H1 (cell line): ENCODE measurements at regions not wholly inside any gene's neighbourhood (a gene's known extent, or its start where the extent isn't known, plus 50 kb on each side); places are given as distances from the start of the nearest gene placed in this dataset.

ENCODE experiments used
- CTCF ChIA-PET: fragments of 300-600 bp; sonication (Branson Sonifier 250); formaldehyde crosslinking; loops from one replicate; lab custom pipeline; 2021; ENCODE audit not compliant: partially characterized antibody; lab: Charles Lee
- POLR2A ChIA-PET: fragments of 300-600 bp; sonication (Branson Sonifier 250); formaldehyde crosslinking; loops from one replicate; lab custom pipeline; 2021; ENCODE audit warnings: inconsistent platforms; ENCODE audit not compliant: partially characterized antibody; lab: Charles Lee
- DNase-seq, 2 experiments: peaks; one replicate each; pipeline versions ENCODE4 v3.0.0 to v3.0.0-alpha.2; 2010 to 2022; ENCODE audit warnings: low spot score in 2 of 2, low read depth in 1 of 2, mixed read lengths in 1 of 2
- FAIRE-seq: peaks from 2 replicates; lab custom pipeline; 2011; peaks lifted over from hg19 to GRCh38; lab: Jason Lieb, UNC
- H2AFZ ChIP-seq: 2 replicates; pipeline ENCODE4 v1.8.1; 2012; ENCODE audit warnings: low read length, inconsistent platforms
- H2AK5ac ChIP-seq: 2 replicates; pipeline ENCODE4 v1.6.1; 2013; ENCODE audit warnings: low read depth, low read length
- H2BK120ac ChIP-seq: replicated peaks from 2 replicates; pipeline ENCODE3; 2013; ENCODE audit warnings: low read depth, low read length, inconsistent platforms
- H2BK12ac ChIP-seq: 2 replicates; pipeline ENCODE4 v1.6.1; 2013; ENCODE audit warnings: low read depth, low read length
- H2BK15ac ChIP-seq: 2 replicates; pipeline ENCODE4 v1.6.1; 2013; ENCODE audit warnings: low read length
- H2BK20ac ChIP-seq: 2 replicates; pipeline ENCODE4 v1.6.1; 2013; ENCODE audit warnings: low read length
- H2BK5ac ChIP-seq: 2 replicates; pipeline ENCODE4 v1.6.1; 2013; ENCODE audit warnings: low read depth, low read length
- H3K14ac ChIP-seq: 2 replicates; pipeline ENCODE4 v1.6.1; 2013; ENCODE audit warnings: inconsistent platforms; ENCODE audit not compliant: insufficient read length
- H3K18ac ChIP-seq: 2 replicates; pipeline ENCODE4 v1.6.1; 2013; ENCODE audit warnings: low read length; ENCODE audit errors: extremely low read depth
- H3K23ac ChIP-seq: 2 replicates; pipeline ENCODE4 v1.6.1; 2013; ENCODE audit warnings: inconsistent platforms; ENCODE audit not compliant: insufficient read length
- H3K23me2 ChIP-seq: 2 replicates; pipeline ENCODE4 v1.6.1; 2013; ENCODE audit warnings: low read depth, low read length
- H3K27ac ChIP-seq: 2 replicates; pipeline ENCODE4 v1.6.1; 2011; ENCODE audit warnings: low read depth, low read length, inconsistent platforms
- H3K27me3 ChIP-seq, 4 experiments: replicated peaks in 1 of 4; 1 replicate in 1 of 4; 2 replicates in 3 of 4; pipeline versions ENCODE4 v1.6.1 to v1.8.1; 2011 to 2013; ENCODE audit warnings: low read length in 3 of 4, mild to moderate bottlenecking in 3 of 4, inconsistent platforms in 2 of 4, mixed read lengths in 2 of 4, moderate library complexity in 1 of 4; ENCODE audit not compliant: control insufficient read depth in 3 of 4, insufficient read depth in 3 of 4; ENCODE audit errors: extremely low read depth in 1 of 4
- H3K36me3 ChIP-seq, 4 experiments: 2 replicates each; pipeline versions ENCODE4 v1.6.1 to v1.8.1; 2011 to 2013; ENCODE audit warnings: mild to moderate bottlenecking in 4 of 4, low read length in 3 of 4, moderate library complexity in 2 of 4, control low read depth in 1 of 4, inconsistent platforms in 1 of 4; ENCODE audit not compliant: insufficient read depth in 4 of 4, control insufficient read depth in 2 of 4
- H3K4ac ChIP-seq: replicated peaks from 2 replicates; pipeline ENCODE3; 2013; ENCODE audit warnings: low read length, low read depth, mixed read lengths, inconsistent platforms; ENCODE audit not compliant: insufficient read length
- H3K4me1 ChIP-seq, 4 experiments: replicated peaks in 1 of 4; 1 replicate in 1 of 4; 2 replicates in 3 of 4; pipeline versions ENCODE4 v1.6.1 to v1.8.1; 2011 to 2013; ENCODE audit warnings: low read length in 3 of 4, inconsistent platforms in 2 of 4, mixed read lengths in 1 of 4; ENCODE audit not compliant: insufficient read depth in 4 of 4, control insufficient read depth in 3 of 4
- H3K4me2 ChIP-seq, 2 experiments: 2 replicates each; pipeline versions ENCODE4 v1.6.1 to v1.8.1; 2011 to 2013; ENCODE audit warnings: low read depth in 2 of 2, low read length in 2 of 2, control low read depth in 1 of 2, inconsistent platforms in 1 of 2, mild to moderate bottlenecking in 1 of 2; ENCODE audit not compliant: insufficient read depth in 1 of 2
- H3K4me3 ChIP-seq, 4 experiments: fragments of 200-600, 300-600 bp in 1 of 4; sonication (generic), shearing (Covaris generic), sonication (Bioruptor Twin) in 1 of 4; 2 replicates each; pipeline versions ENCODE4 v1.5.1 to v1.8.1; 2011 to 2016; ENCODE audit warnings: low read length in 4 of 4, low read depth in 3 of 4, control low read depth in 2 of 4, inconsistent platforms in 2 of 4, mild to moderate bottlenecking in 2 of 4, mixed read lengths in 1 of 4, moderate library complexity in 1 of 4; ENCODE audit not compliant: insufficient read depth in 2 of 4; ENCODE audit errors: extremely low read depth in 1 of 4
- H3K56ac ChIP-seq: replicated peaks from 2 replicates; pipeline ENCODE3; 2013; ENCODE audit warnings: low read depth, mild to moderate bottlenecking, mixed read lengths, low read length, inconsistent platforms; ENCODE audit not compliant: insufficient read length
- H3K79me1 ChIP-seq: 2 replicates; pipeline ENCODE4 v1.6.1; 2013; ENCODE audit warnings: low read depth, low read length, control low read depth
- H3K79me2 ChIP-seq, 2 experiments: 2 replicates each; pipeline versions ENCODE4 v1.6.1 to v1.8.1; 2012 to 2013; ENCODE audit warnings: low read length in 2 of 2, mild to moderate bottlenecking in 2 of 2, inconsistent platforms in 1 of 2; ENCODE audit not compliant: insufficient read depth in 2 of 2, control insufficient read depth in 1 of 2
- H3K9ac ChIP-seq, 4 experiments: replicated peaks in 1 of 4; 1 replicate in 1 of 4; 2 replicates in 3 of 4; pipeline versions ENCODE4 v1.6.1 to v1.8.1; 2011 to 2013; ENCODE audit warnings: low read depth in 3 of 4, low read length in 3 of 4, control low read depth in 2 of 4, mild to moderate bottlenecking in 2 of 4, moderate library complexity in 2 of 4, inconsistent platforms in 1 of 4; ENCODE audit errors: extremely low read depth in 1 of 4
- H3K9me3 ChIP-seq, 2 experiments: 2 replicates each; pipeline versions ENCODE4 v1.6.1 to v1.8.1; 2012 to 2013; ENCODE audit warnings: mild to moderate bottlenecking in 2 of 2, moderate library complexity in 2 of 2, control low read depth in 1 of 2, inconsistent platforms in 1 of 2, low read depth in 1 of 2, low read length in 1 of 2, mixed read lengths in 1 of 2; ENCODE audit not compliant: insufficient read depth in 2 of 2
- H4K20me1 ChIP-seq, 2 experiments: replicated peaks in 1 of 2; 2 replicates each; pipeline versions ENCODE3 to v1.8.1; 2011 to 2013; ENCODE audit warnings: inconsistent platforms in 2 of 2, low read length in 2 of 2, mild to moderate bottlenecking in 1 of 2; ENCODE audit not compliant: insufficient read depth in 2 of 2, control insufficient read depth in 1 of 2
- H4K5ac ChIP-seq: 2 replicates; pipeline ENCODE4 v1.6.1; 2013; ENCODE audit warnings: low read length, low read depth, mixed read lengths, inconsistent platforms; ENCODE audit not compliant: insufficient read length
- H4K8ac ChIP-seq: 2 replicates; pipeline ENCODE4 v1.8.0; 2013; ENCODE audit warnings: mild to moderate bottlenecking, moderate library complexity, low read length, inconsistent platforms; ENCODE audit not compliant: insufficient read depth; ENCODE audit errors: extremely low read depth
- H4K91ac ChIP-seq: replicated peaks from 2 replicates; pipeline ENCODE3; 2013; ENCODE audit warnings: low read length, mixed read lengths, inconsistent platforms; ENCODE audit not compliant: insufficient read length
- CREB1 ChIP-seq: IDR thresholded peaks from 2 replicates; pipeline ENCODE4 v1.6.1; 2012; ENCODE audit warnings: inconsistent platforms
- FOSL1 ChIP-seq: IDR thresholded peaks from 2 replicates; pipeline ENCODE4 v1.6.1; 2011; ENCODE audit warnings: mild to moderate bottlenecking, low read depth, low read length, moderate library complexity; ENCODE audit not compliant: insufficient read depth
- TAF1 ChIP-seq: IDR thresholded peaks from 2 replicates; pipeline ENCODE4 v1.6.1; 2011; ENCODE audit warnings: mild to moderate bottlenecking, low read depth, low read length
- ZNF274 ChIP-seq: IDR thresholded peaks from 2 replicates; pipeline ENCODE4 v1.7.0; 2012; ENCODE audit warnings: low read length, borderline replicate concordance; ENCODE audit errors: extremely low read depth
- WGBS, 2 experiments: shearing (Covaris generic) in 1 of 2; methylation state at CpG; one replicate each; pipeline versions ENCODE4 v1.1.6 to v1.1.7; 2013 to 2015; ENCODE audit warnings: low lambda C conversion rate in 2 of 2, mixed read lengths in 2 of 2, inconsistent platforms in 1 of 2, low coverage in 1 of 2, missing lambda C conversion rate in 1 of 2; ENCODE audit not compliant: insufficient replicate concordance in 2 of 2, insufficient coverage in 1 of 2, insufficient read length in 1 of 2; ENCODE audit errors: extremely low coverage in 1 of 2, missing lambda C conversion rate in 1 of 2; 5-methylcytosine and 5-hydroxymethylcytosine counted together

DNA sequence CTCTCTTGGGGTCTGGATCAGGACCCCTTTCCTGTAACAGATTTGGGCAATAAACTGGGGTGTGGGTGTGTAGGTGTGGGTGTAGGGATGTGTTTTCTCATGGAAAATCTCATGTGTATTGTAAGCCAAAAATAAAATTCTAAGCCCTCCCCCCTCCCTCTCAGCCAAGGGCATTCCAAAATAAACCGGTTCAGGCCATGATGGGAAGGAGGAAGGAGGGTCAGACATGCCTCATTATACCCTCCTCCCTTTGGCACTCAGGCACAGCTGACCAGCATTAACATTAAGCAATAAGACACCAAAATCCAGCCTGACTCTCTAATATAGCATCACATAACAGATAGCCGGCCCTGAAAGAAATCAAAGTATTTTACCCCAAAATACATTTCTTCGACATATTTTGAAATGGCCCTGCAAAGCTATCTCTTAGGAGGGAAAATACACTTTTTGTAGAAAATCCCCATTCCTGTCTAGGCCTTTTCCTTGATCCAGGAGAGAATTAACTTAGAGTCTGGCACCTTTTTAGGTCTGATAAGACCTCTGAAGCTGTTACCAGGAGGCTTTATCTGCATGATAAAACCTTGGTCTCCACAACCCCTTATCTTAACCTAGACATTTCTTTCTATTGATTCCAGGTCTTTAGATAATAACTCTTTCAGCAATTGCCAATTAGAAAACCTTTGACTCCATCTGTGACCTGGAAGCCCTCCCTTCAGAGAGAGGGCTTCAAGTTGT is 128.7 kb upstream of the COL5A2 start:
- H3K79me2 ChIP-seq = no peaks in the 10 kb centered on the region
- POLR2A ChIA-PET = no interaction called here
- H3K4me3 ChIP-seq = no peak overlapping the region
- no peaks in the 10 kb centered on the region for H3K27me3 ChIP-seq
- H4K5ac ChIP-seq = no peak overlapping the region
- no peak overlapping the region for H4K91ac ChIP-seq
- H3K56ac ChIP-seq = no peak overlapping the region
- H2BK12ac ChIP-seq = no peak overlapping the region
- CTCF ChIA-PET = no interaction called here
- no peak overlapping the region for H3K27ac ChIP-seq
- H3K4ac ChIP-seq = no peak overlapping the region
- H3K4me2 ChIP-seq = no peak overlapping the region
- no peak overlapping the region for H2AFZ ChIP-seq
- H3K4me1 ChIP-seq = no peaks in the 10 kb centered on the region
- H3K36me3 ChIP-seq = no peaks in the 10 kb centered on the region
- no peaks in the 10 kb centered on the region for H4K20me1 ChIP-seq
- H3K9me3 ChIP-seq = peaks cover 0 to 4% of the 10 kb centered on the region in 2 experiments; a peak in 1 of 4 replicates
- no peak overlapping the region for H2BK5ac ChIP-seq
- no peak overlapping the region for H2BK20ac ChIP-seq
- no peak overlapping the region for H2AK5ac ChIP-seq
- no peak for DNase-seq
- no peak overlapping the region for H3K9ac ChIP-seq
- H3K14ac ChIP-seq = no peak overlapping the region
- whole genome bisulfite sequencing, 2 experiments = 96% methylated on average over 3 of the region's 3 CpGs; no CpG with 5 or more reads in 1 of the 2 experiments
- H3K23me2 ChIP-seq = no peaks in the 10 kb centered on the region
- TF ChIP-seq CREB1 (no peak), ZNF274 (no peak), TAF1 (no peak), FOSL1 (no peak)
- FAIRE-seq = no peak
- H3K18ac ChIP-seq = no peak overlapping the region
- no peak overlapping the region for H3K23ac ChIP-seq
- no peak overlapping the region for H2BK15ac ChIP-seq
- no peaks in the 10 kb centered on the region for H3K79me1 ChIP-seq
- H4K8ac ChIP-seq = no peak overlapping the region
- H2BK120ac ChIP-seq = no peak overlapping the region
